GM21825 (cell line): ENCODE measurements at regions not wholly inside any gene's neighbourhood (a gene's known extent, or its start where the extent isn't known, plus 50 kb on each side); places are given as distances from the start of the nearest gene placed in this dataset.
"Not testable (repeated sequence)": the region's sequence is repeated elsewhere in the genome, so short reads cannot be mapped to it uniquely, and the experiment has no call there.

Experiments
- ATAC-seq: cut with Tn5 transposase; IDR thresholded peaks from one replicate; pipeline ENCODE4 v1.9.1; 2021; ENCODE audit warnings: mild to moderate bottlenecking, moderate library complexity; ENCODE audit not compliant: unreplicated experiment

GRCh38 chr4:33437406-33437805, 2717.2 kb downstream of the PCDH7 start:
- no peak for ATAC-seq

GRCh38 chr4:33446953-33447352, 2726.8 kb downstream of the PCDH7 start:
- ATAC-seq = no peak

- no peak for ATAC-seq
Observed at GRCh38 chr4:33448948-33449347, 2728.8 kb downstream of the PCDH7 start.

GRCh38 chr4:33453436-33453835, 2733.3 kb downstream of the PCDH7 start:
- no peak for ATAC-seq

GRCh38 chr4:33453916-33454315, 2733.7 kb downstream of the PCDH7 start:
- ATAC-seq = no peak

- ATAC-seq = no peak
Observed at GRCh38 chr4:33465565-33465964, 2745.4 kb downstream of the PCDH7 start.

- no peak for ATAC-seq
Observed at GRCh38 chr4:33467291-33467690, 2747.1 kb downstream of the PCDH7 start.

- no peak for ATAC-seq
Observed at GRCh38 chr4:33470805-33471204, 2750.6 kb downstream of the PCDH7 start.

GRCh38 chr4:33477715-33478114, 2757.5 kb downstream of the PCDH7 start:
- no peak for ATAC-seq

- ATAC-seq = no peak
Observed at GRCh38 chr4:33482773-33483172, 2761.5 kb downstream of the ARAP2 start.

GRCh38 chr4:33485111-33485510, 2759.2 kb downstream of the ARAP2 start:
- no peak for ATAC-seq

GRCh38 chr4:33493231-33493630, 2751.1 kb downstream of the ARAP2 start:
- ATAC-seq = no peak

- no peak for ATAC-seq
Observed at GRCh38 chr4:33494150-33494549, 2750.2 kb downstream of the ARAP2 start.

GRCh38 chr4:33501587-33501986, 2742.7 kb downstream of the ARAP2 start:
- not testable (repeated sequence) for ATAC-seq

GRCh38 chr4:33512397-33512796, 2731.9 kb downstream of the ARAP2 start:
- no peak for ATAC-seq

GRCh38 chr4:33518856-33519255, 2725.5 kb downstream of the ARAP2 start:
- no peak for ATAC-seq

- no peak for ATAC-seq
Observed at GRCh38 chr4:33532821-33533220, 2711.5 kb downstream of the ARAP2 start.

- no peak for ATAC-seq
Observed at GRCh38 chr4:33536898-33537297, 2707.4 kb downstream of the ARAP2 start.

GRCh38 chr4:33537527-33537926, 2706.8 kb downstream of the ARAP2 start:
- no peak for ATAC-seq

GRCh38 chr4:33543941-33544450, 2700.3 kb downstream of the ARAP2 start:
- ATAC-seq = no peak

- ATAC-seq = no peak
Observed at GRCh38 chr4:33551244-33551643, 2693.1 kb downstream of the ARAP2 start.

GRCh38 chr4:33561259-33561658, 2683.1 kb downstream of the ARAP2 start:
- ATAC-seq = no peak

- no peak for ATAC-seq
Observed at GRCh38 chr4:33566649-33567048, 2677.7 kb downstream of the ARAP2 start.

- no peak for ATAC-seq
Observed at GRCh38 chr4:33577791-33578190, 2666.5 kb downstream of the ARAP2 start.
